Mesenchymal stem cell (in vitro differentiated cells and primary cell): ENCODE measurements at regions not wholly inside any gene's neighbourhood (a gene's known extent, or its start where the extent isn't known, plus 50 kb on each side); places are given as distances from the start of the nearest gene placed in this dataset.

ENCODE experiments used
- DNase-seq: peaks from one replicate; pipeline ENCODE4 v3.0.0-alpha.2; 2013
- H2AFZ ChIP-seq: one replicate; pipeline ENCODE4 v1.6.1; 2013; ENCODE audit warnings: low read depth, mild to moderate bottlenecking, control low read depth, inconsistent platforms, low read length, moderate library complexity
- H2AK5ac ChIP-seq: 2 replicates; pipeline ENCODE4 v1.6.1; 2013; ENCODE audit warnings: low read length, moderate library complexity, mild to moderate bottlenecking, inconsistent platforms; ENCODE audit not compliant: severe bottlenecking
- H2BK120ac ChIP-seq: one replicate; pipeline ENCODE4 v1.6.1; 2013; ENCODE audit warnings: low read depth, mild to moderate bottlenecking, inconsistent platforms, low read length, moderate library complexity
- H2BK12ac ChIP-seq, 2 experiments: one replicate each; pipeline ENCODE4 v1.6.1; 2013; ENCODE audit warnings: inconsistent platforms in 2 of 2, low read length in 2 of 2, mild to moderate bottlenecking in 2 of 2, moderate library complexity in 2 of 2, control low read depth in 1 of 2
- H2BK15ac ChIP-seq: one replicate; pipeline ENCODE4 v1.6.1; 2013; ENCODE audit warnings: mild to moderate bottlenecking, low read depth, inconsistent platforms; ENCODE audit not compliant: poor library complexity, severe bottlenecking
- H2BK5ac ChIP-seq: 2 replicates; pipeline ENCODE4 v1.6.1; 2013; ENCODE audit warnings: low read depth, mild to moderate bottlenecking, low read length, control low read depth, inconsistent platforms; ENCODE audit not compliant: poor library complexity, severe bottlenecking
- H3K14ac ChIP-seq, 2 experiments: one replicate each; pipeline ENCODE4 v1.6.1; 2013; ENCODE audit warnings: inconsistent platforms in 2 of 2, low read length in 2 of 2, control low read depth in 1 of 2, mild to moderate bottlenecking in 1 of 2, moderate library complexity in 1 of 2
- H3K18ac ChIP-seq, 2 experiments: one replicate each; pipeline ENCODE4 v1.6.1; 2013; ENCODE audit warnings: inconsistent platforms in 2 of 2, low read length in 2 of 2, control low read depth in 1 of 2, low read depth in 1 of 2, mild to moderate bottlenecking in 1 of 2
- H3K23ac ChIP-seq, 2 experiments: one replicate each; pipeline ENCODE4 v1.6.1; 2013; ENCODE audit warnings: inconsistent platforms in 2 of 2, low read length in 2 of 2, mild to moderate bottlenecking in 2 of 2, moderate library complexity in 2 of 2, control low read depth in 1 of 2
- H3K27ac ChIP-seq: 2 replicates; pipeline ENCODE4 v1.5.1; 2013; ENCODE audit warnings: mild to moderate bottlenecking, moderate library complexity, low read length, control low read depth, inconsistent platforms; ENCODE audit not compliant: poor library complexity, severe bottlenecking
- H3K27me3 ChIP-seq, 2 experiments: 2 replicates each; pipeline versions ENCODE4 v1.6.1 to v1.7.0; 2013; ENCODE audit warnings: low read length in 2 of 2, mild to moderate bottlenecking in 2 of 2, moderate library complexity in 2 of 2, control low read depth in 1 of 2, inconsistent platforms in 1 of 2; ENCODE audit not compliant: control insufficient read depth in 1 of 2, insufficient read depth in 1 of 2
- H3K36me3 ChIP-seq, 2 experiments: 2 replicates each; pipeline versions ENCODE4 v1.6.1 to v1.7.0; 2013; ENCODE audit warnings: low read length in 2 of 2, control low read depth in 1 of 2, inconsistent platforms in 1 of 2, low read depth in 1 of 2, mild to moderate bottlenecking in 1 of 2; ENCODE audit not compliant: insufficient read depth in 2 of 2, control insufficient read depth in 1 of 2
- H3K4ac ChIP-seq, 2 experiments: one replicate each; pipeline ENCODE4 v1.6.1; 2013; ENCODE audit warnings: inconsistent platforms in 2 of 2, low read length in 2 of 2, mild to moderate bottlenecking in 2 of 2, moderate library complexity in 2 of 2, control low read depth in 1 of 2, low read depth in 1 of 2
- H3K4me1 ChIP-seq: 2 replicates; pipeline ENCODE4 v1.6.1; 2013; ENCODE audit warnings: low read depth, low read length, control low read depth; ENCODE audit not compliant: control insufficient read depth, insufficient read depth
- H3K4me2 ChIP-seq: 2 replicates; pipeline ENCODE4 v1.6.1; 2013; ENCODE audit warnings: low read length, mild to moderate bottlenecking, inconsistent platforms; ENCODE audit not compliant: poor library complexity, severe bottlenecking
- H3K4me3 ChIP-seq, 2 experiments: 2 replicates each; pipeline versions ENCODE4 v1.5.1 to v1.7.0; 2013; ENCODE audit warnings: low read length in 2 of 2, mild to moderate bottlenecking in 2 of 2, control low read depth in 1 of 2, low read depth in 1 of 2; ENCODE audit not compliant: insufficient read depth in 1 of 2
- H3K79me1 ChIP-seq: replicated peaks from 2 replicates; pipeline ENCODE4 v1.6.1; 2013; ENCODE audit warnings: mild to moderate bottlenecking, control low read depth, low read length, inconsistent platforms; ENCODE audit not compliant: poor library complexity, severe bottlenecking
- H3K9ac ChIP-seq: 2 replicates; pipeline ENCODE4 v1.7.0; 2013; ENCODE audit warnings: mild to moderate bottlenecking, low read length, moderate library complexity
- H3K9me3 ChIP-seq: 2 replicates; pipeline ENCODE4 v1.7.0; 2013; ENCODE audit warnings: mild to moderate bottlenecking, low read length; ENCODE audit not compliant: control insufficient read depth
- H4K8ac ChIP-seq: one replicate; pipeline ENCODE4 v1.6.1; 2013; ENCODE audit warnings: inconsistent platforms, mild to moderate bottlenecking, low read length, moderate library complexity
- H4K91ac ChIP-seq: one replicate; pipeline ENCODE4 v1.6.1; 2013; ENCODE audit warnings: mild to moderate bottlenecking, low read length, inconsistent platforms
- WGBS: methylation state at CpG from one replicate; pipeline ENCODE4 v1.1.7; 2013; ENCODE audit warnings: mixed read lengths; 5-methylcytosine and 5-hydroxymethylcytosine counted together

DNA sequence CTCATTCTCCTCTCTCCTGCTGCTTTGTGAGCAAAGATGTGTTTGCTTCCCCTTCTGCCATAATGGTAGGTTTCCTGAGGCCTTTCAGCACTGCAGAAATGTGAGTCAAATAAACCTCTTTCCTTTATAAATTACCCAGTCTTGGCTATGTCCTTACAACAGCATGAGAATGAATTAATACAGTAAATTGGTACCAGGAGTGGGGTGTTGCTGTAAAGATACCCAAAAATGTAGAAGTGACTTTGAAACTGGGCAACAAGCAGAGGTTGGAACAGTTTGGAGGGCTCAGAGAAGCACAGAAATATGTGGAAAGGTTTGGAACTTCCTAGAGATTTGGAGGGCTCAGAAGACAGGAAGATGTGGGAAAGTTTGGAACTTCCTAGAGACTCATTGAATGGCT is 388.7 kb upstream of the GHITM start:
- Histone ChIP-seq H3K4me1 (no peaks in the 10 kb centered on the region), H3K4ac (no peak overlapping the region), H3K9me3 (peaks cover 62% of the 10 kb centered on the region), H2BK15ac (no peak overlapping the region), H3K14ac (no peak overlapping the region), H3K27me3 (no peaks in the 10 kb centered on the region), H4K8ac (no peak overlapping the region), H3K27ac (no peak overlapping the region), H4K91ac (no peak overlapping the region), H3K79me1 (no peaks in the 10 kb centered on the region), H3K23ac (no peak overlapping the region), H3K4me2 (no peak overlapping the region), H3K9ac (no peak overlapping the region), H2AK5ac (no peak overlapping the region), H3K36me3 (no peaks in the 10 kb centered on the region), H2AFZ (no peak overlapping the region), H2BK12ac (no peak overlapping the region), H2BK5ac (no peak overlapping the region), H3K18ac (no peak overlapping the region), H2BK120ac (no peak overlapping the region), H3K4me3 (no peak overlapping the region)
- no peak for DNase-seq

DNA sequence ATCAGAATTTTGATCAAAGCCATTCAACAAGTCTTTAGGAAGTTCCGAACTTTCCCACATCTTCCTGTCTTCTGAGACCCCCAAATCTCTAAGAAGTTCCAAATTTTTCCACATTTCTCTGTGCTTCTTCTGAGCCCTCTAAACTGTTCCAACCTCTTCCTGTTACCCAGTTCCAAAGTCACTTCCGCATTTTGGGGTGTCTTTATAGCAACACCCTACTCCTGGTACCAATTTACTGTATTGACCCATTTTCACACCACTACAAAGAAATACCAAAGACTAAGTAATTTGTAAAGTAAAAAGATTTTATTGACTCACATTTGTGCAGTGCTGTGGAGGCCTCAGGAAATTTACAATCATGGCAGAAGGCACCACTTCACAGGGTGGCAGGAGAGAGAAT is 385.8 kb upstream of the GHITM start:
- H3K18ac ChIP-seq = no peak overlapping the region
- H3K4me3 ChIP-seq = no peak overlapping the region
- no peak overlapping the region for H3K27ac ChIP-seq
- no peak overlapping the region for H3K4ac ChIP-seq
- H2BK120ac ChIP-seq = no peak overlapping the region
- H4K91ac ChIP-seq = no peak overlapping the region
- no peak overlapping the region for H3K9ac ChIP-seq
- no peaks in the 10 kb centered on the region for H3K4me1 ChIP-seq
- no peaks in the 10 kb centered on the region for H3K27me3 ChIP-seq
- H2BK12ac ChIP-seq = no peak overlapping the region
- no peaks in the 10 kb centered on the region for H3K79me1 ChIP-seq
- H2BK5ac ChIP-seq = no peak overlapping the region
- H2AK5ac ChIP-seq = no peak overlapping the region
- no peak for DNase-seq
- WGBS = 88% methylated on average over 2 of the region's 2 CpGs
- H3K4me2 ChIP-seq = no peak overlapping the region
- no peak overlapping the region for H3K14ac ChIP-seq
- no peak overlapping the region for H3K23ac ChIP-seq
- no peaks in the 10 kb centered on the region for H3K36me3 ChIP-seq
- peaks cover 59% of the 10 kb centered on the region for H3K9me3 ChIP-seq
- no peak overlapping the region for H2AFZ ChIP-seq
- H2BK15ac ChIP-seq = no peak overlapping the region
- no peak overlapping the region for H4K8ac ChIP-seq

DNA sequence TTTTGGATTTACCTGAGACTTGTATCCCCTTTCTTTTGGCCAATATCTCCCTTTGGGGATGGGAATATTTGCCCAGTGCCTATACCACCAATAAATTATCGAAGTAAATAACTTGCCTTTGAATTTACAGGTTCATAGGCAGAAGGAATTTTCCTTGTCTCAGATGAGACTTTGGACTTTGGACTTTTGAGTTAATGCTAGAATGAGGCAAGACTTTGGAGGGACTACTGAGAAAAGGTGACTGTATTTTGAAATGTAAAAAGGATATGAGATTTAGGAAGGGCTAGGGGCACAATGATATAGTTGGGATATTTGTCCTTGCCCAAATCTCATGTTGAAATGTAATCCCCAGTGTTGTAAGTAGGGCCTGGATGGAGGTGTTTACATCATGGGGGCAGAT is 384.5 kb upstream of the GHITM start:
- Histone ChIP-seq H3K4me1 (no peaks in the 10 kb centered on the region), H3K23ac (no peak overlapping the region), H3K9ac (no peak overlapping the region), H3K9me3 (peaks cover 55% of the 10 kb centered on the region), H3K4ac (no peak overlapping the region), H2AFZ (no peak overlapping the region), H3K14ac (no peak overlapping the region), H2BK12ac (no peak overlapping the region), H3K79me1 (no peaks in the 10 kb centered on the region), H3K27me3 (no peaks in the 10 kb centered on the region), H2AK5ac (no peak overlapping the region), H3K36me3 (no peaks in the 10 kb centered on the region), H3K18ac (no peak overlapping the region), H3K27ac (no peak overlapping the region), H3K4me3 (no peak overlapping the region), H2BK5ac (no peak overlapping the region), H3K4me2 (no peak overlapping the region), H4K91ac (no peak overlapping the region), H2BK120ac (no peak overlapping the region), H4K8ac (no peak overlapping the region), H2BK15ac (no peak overlapping the region)
- DNase-seq = no peak
- 33% methylated on average over 1 of the region's 1 CpG for WGBS

DNA sequence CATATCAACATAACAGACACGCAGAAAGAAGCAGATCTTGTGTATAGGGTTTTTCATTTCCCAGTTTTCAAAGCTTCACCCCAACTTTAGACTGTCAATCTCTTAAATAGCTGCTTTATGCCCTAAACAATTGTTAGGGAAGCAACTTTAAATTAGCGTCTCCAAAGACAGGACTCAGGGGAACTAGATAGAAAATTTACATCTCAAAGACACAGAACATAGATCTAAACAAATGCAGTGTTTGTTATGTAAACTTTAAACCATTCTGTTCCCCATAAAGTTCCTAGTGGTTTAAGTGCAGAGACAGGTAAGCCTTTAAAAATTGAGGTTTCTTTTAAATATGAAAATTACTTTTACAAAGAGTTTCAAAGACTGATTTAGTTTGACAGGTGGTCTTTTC is 379.2 kb upstream of the GHITM start:
- Histone ChIP-seq H4K8ac (no peak overlapping the region), H2BK12ac (no peak overlapping the region)
- 63% methylated on average over 1 of the region's 2 CpGs for WGBS

More for the DNA sequence above, 379.2 kb upstream of the GHITM start:
- Histone ChIP-seq H2BK5ac (no peak overlapping the region), H3K27me3 (no peaks in the 10 kb centered on the region), H3K79me1 (no peaks in the 10 kb centered on the region), H3K4me3 (no peak overlapping the region), H2BK120ac (no peak overlapping the region), H3K36me3 (no peaks in the 10 kb centered on the region), H3K14ac (no peak overlapping the region), H3K18ac (no peak overlapping the region), H2BK15ac (no peak overlapping the region), H2AFZ (no peak overlapping the region), H3K9me3 (peaks cover 23% of the 10 kb centered on the region), H3K9ac (no peak overlapping the region), H3K23ac (no peak overlapping the region), H3K4me2 (no peak overlapping the region), H3K27ac (no peak overlapping the region), H3K4me1 (no peaks in the 10 kb centered on the region), H4K91ac (no peak overlapping the region), H3K4ac (no peak overlapping the region), H2AK5ac (no peak overlapping the region)
- DNase-seq = no peak
